Neural progenitor cell (in vitro differentiated cells): ENCODE measurements at regions not wholly inside any gene's neighbourhood (a gene's known extent, or its start where the extent isn't known, plus 50 kb on each side); places are given as distances from the start of the nearest gene placed in this dataset.

Experiments
- EZH2phosphoT487 ChIP-seq: fragments of 200-600 bp; sonication (generic); IDR thresholded peaks from 2 replicates; pipeline ENCODE4 v1.6.1; 2017; ENCODE audit warnings: antibody characterized with exemption
- TF ChIP-seq, protein P1 (sequence below): fragments of 200-600 bp; sonication (generic); IDR thresholded peaks from 2 replicates; pipeline ENCODE4 v1.5.1; 2017; ENCODE audit warnings: antibody characterized with exemption, mild to moderate bottlenecking

DNA sequence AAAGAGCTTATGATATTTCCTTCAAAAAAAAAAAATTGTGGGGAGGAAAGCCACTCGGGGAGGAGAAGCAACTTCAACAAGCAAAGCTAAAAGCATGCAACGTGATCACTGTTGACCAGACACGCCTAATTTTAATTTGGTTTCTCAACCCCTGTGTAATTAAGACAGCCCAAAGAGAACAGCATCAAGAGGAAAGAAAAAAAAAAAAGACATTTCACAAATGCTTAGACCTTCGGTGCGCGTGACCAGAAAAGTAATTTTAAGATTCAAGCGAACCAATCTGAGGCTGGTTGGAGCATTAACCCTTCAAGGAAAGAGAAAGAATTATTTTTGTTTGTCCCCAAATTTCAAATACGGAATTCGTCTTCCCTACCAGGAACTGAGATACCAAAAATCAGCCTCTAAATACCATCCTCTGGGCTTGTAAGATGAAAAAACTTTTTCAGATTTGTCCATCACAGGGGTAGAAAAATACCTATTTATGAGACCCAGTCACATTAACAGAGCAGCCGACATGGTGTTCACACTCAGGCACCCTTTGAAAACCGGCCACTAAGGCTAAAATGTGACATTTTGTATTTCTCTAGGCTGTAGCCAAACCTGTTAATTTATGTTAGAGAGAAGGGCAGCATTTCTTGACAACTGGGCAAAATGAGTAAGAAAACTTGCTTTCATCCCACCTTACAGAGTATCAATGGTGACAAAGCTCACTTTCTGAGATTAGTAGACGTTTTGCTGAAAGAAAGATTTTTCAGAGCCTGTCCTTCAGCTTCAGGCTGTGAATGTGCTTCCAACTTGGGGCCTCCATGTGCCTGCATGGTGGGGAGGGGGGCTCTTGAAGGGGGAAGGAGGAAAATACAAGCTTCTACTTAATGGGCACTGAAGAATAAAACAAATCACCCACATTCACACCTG lies 179.9 kb upstream of the KLF14 start:
- TF ChIP-seq, protein P1, sequence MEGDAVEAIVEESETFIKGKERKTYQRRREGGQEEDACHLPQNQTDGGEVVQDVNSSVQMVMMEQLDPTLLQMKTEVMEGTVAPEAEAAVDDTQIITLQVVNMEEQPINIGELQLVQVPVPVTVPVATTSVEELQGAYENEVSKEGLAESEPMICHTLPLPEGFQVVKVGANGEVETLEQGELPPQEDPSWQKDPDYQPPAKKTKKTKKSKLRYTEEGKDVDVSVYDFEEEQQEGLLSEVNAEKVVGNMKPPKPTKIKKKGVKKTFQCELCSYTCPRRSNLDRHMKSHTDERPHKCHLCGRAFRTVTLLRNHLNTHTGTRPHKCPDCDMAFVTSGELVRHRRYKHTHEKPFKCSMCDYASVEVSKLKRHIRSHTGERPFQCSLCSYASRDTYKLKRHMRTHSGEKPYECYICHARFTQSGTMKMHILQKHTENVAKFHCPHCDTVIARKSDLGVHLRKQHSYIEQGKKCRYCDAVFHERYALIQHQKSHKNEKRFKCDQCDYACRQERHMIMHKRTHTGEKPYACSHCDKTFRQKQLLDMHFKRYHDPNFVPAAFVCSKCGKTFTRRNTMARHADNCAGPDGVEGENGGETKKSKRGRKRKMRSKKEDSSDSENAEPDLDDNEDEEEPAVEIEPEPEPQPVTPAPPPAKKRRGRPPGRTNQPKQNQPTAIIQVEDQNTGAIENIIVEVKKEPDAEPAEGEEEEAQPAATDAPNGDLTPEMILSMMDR = no peak
- no peak for TF ChIP-seq EZH2phosphoT487
